WTC11 (cell line): ENCODE measurements at regions not wholly inside any gene's neighbourhood (a gene's known extent, or its start where the extent isn't known, plus 50 kb on each side); places are given as distances from the start of the nearest gene placed in this dataset.
A peak's percentile ranks its signal among the peaks of the same experiment; 100 is the strongest.

Experiments used
- ATAC-seq: fragments of 200-7000 bp; cut with Tn5 transposase; 2 replicates; pipeline ENCODE4 v1.10.0; 2021; ENCODE audit warnings: mild to moderate bottlenecking, moderate library complexity
- CTCF ChIA-PET: fragments of 300-600 bp; sonication (Branson Sonifier 250); formaldehyde crosslinking; loops from one replicate; lab custom pipeline; 2021; ENCODE audit warnings: antibody characterized with exemption; lab: Charles Lee
- POLR2A ChIA-PET: fragments of 350-600 bp; sonication (Branson Sonifier 250); formaldehyde crosslinking; loops from one replicate; lab custom pipeline; 2021; ENCODE audit warnings: antibody characterized with exemption; lab: Charles Lee
- DNase-seq: peaks from one replicate; pipeline ENCODE4 v3.0.0; 2021; ENCODE audit warnings: low spot score
- H3K27ac Mint-ChIP-seq: 2 replicates; pipeline ENCODE4 v1.8.0; 2021; ENCODE audit warnings: mixed read lengths
- H3K27me3 Mint-ChIP-seq: 2 replicates; pipeline ENCODE4 v1.8.0; 2021; ENCODE audit warnings: low read depth, mild to moderate bottlenecking, moderate library complexity, mixed read lengths
- H3K36me3 Mint-ChIP-seq: 2 replicates; pipeline ENCODE4 v1.8.0; 2021; ENCODE audit warnings: mixed read lengths
- H3K4me1 Mint-ChIP-seq: 2 replicates; pipeline ENCODE4 v1.8.0; 2022; ENCODE audit warnings: mixed read lengths
- H3K4me3 Mint-ChIP-seq: 2 replicates; pipeline ENCODE4 v1.8.0; 2021; ENCODE audit warnings: mild to moderate bottlenecking, moderate library complexity, mixed read lengths
- H3K9me3 Mint-ChIP-seq: 2 replicates; pipeline ENCODE4 v1.8.0; 2021; ENCODE audit warnings: mixed read lengths
- AR ChIP-seq: fragments of 250-450 bp; sonication (Bioruptor Pico); IDR thresholded peaks from 2 replicates; pipeline ENCODE4 v1.9.0; 2021; ENCODE audit warnings: mild to moderate bottlenecking
- ATF1 ChIP-seq: sonication (generic); formaldehyde crosslinking; IDR thresholded peaks from 2 replicates; pipeline ENCODE4 v1.8.1; 2023; ENCODE audit warnings: mild to moderate bottlenecking, moderate library complexity, missing genetic modification reagents
- CREM ChIP-seq: sonication (generic); formaldehyde crosslinking; IDR thresholded peaks from 2 replicates; pipeline ENCODE4 v1.8.1; 2022; ENCODE audit warnings: mild to moderate bottlenecking, missing genetic modification reagents, moderate library complexity
- CTCF ChIP-seq: fragments of 200-600 bp; IDR thresholded peaks from 2 replicates; pipeline ENCODE4 v1.8.0; 2022; ENCODE audit warnings: antibody characterized with exemption
- ESRRA ChIP-seq: sonication (generic); formaldehyde crosslinking; IDR thresholded peaks from 2 replicates; pipeline ENCODE4 v1.8.1; 2022; ENCODE audit warnings: mild to moderate bottlenecking, missing genetic modification reagents, borderline replicate concordance
- FOXK1 ChIP-seq: sonication (generic); formaldehyde crosslinking; IDR thresholded peaks from 2 replicates; pipeline ENCODE4 v1.8.0; 2022; ENCODE audit warnings: mild to moderate bottlenecking, moderate library complexity, missing genetic modification reagents
- FOXP4 ChIP-seq: sonication (generic); formaldehyde crosslinking; IDR thresholded peaks from 2 replicates; pipeline ENCODE4 v1.8.0; 2022; ENCODE audit warnings: mild to moderate bottlenecking, missing genetic modification reagents
- GTF2I ChIP-seq: fragments of 250-450 bp; sonication (Bioruptor Pico); conservative IDR thresholded peaks from 2 replicates; pipeline ENCODE4 v1.4.0; 2021; ENCODE audit warnings: mild to moderate bottlenecking
- HMGA2 ChIP-seq: fragments of 250-450 bp; sonication (Bioruptor Pico); IDR thresholded peaks from 2 replicates; pipeline ENCODE4 v1.4.0; 2021; ENCODE audit warnings: mild to moderate bottlenecking, moderate library complexity
- MAX ChIP-seq: sonication (generic); formaldehyde crosslinking; IDR thresholded peaks from 2 replicates; pipeline ENCODE4 v1.8.0; 2022; ENCODE audit warnings: mild to moderate bottlenecking, missing genetic modification reagents
- MYBL2 ChIP-seq: sonication (generic); formaldehyde crosslinking; IDR thresholded peaks from 2 replicates; pipeline ENCODE4 v1.8.1; 2023; ENCODE audit warnings: mild to moderate bottlenecking, moderate library complexity, missing genetic modification reagents
- NR3C1 ChIP-seq: sonication (generic); formaldehyde crosslinking; conservative IDR thresholded peaks from 2 replicates; pipeline ENCODE4 v1.8.1; 2023; ENCODE audit warnings: low read depth, mild to moderate bottlenecking, missing genetic modification reagents
- PRDM15 ChIP-seq: sonication (generic); formaldehyde crosslinking; IDR thresholded peaks from 2 replicates; pipeline ENCODE4 v1.8.0; 2022; ENCODE audit warnings: missing genetic modification reagents
- SMAD3 ChIP-seq: sonication (generic); formaldehyde crosslinking; IDR thresholded peaks from 2 replicates; pipeline ENCODE4 v1.8.0; 2022; ENCODE audit warnings: missing genetic modification reagents, mild to moderate bottlenecking, borderline replicate concordance
- SMAD4 ChIP-seq: sonication (generic); formaldehyde crosslinking; IDR thresholded peaks from 2 replicates; pipeline ENCODE4 v1.8.0; 2022; ENCODE audit warnings: mild to moderate bottlenecking, missing genetic modification reagents
- SOX15 ChIP-seq: fragments of 250-450 bp; sonication (Bioruptor Pico); IDR thresholded peaks from 2 replicates; pipeline ENCODE4 v1.9.0; 2021; ENCODE audit warnings: mild to moderate bottlenecking
- TEAD4 ChIP-seq: sonication (generic); formaldehyde crosslinking; IDR thresholded peaks from 2 replicates; pipeline ENCODE4 v1.8.0; 2022; ENCODE audit warnings: mild to moderate bottlenecking, missing genetic modification reagents
- USF2 ChIP-seq: sonication (generic); formaldehyde crosslinking; IDR thresholded peaks from 2 replicates; pipeline ENCODE4 v1.8.1; 2023; ENCODE audit warnings: mild to moderate bottlenecking, missing genetic modification reagents, moderate library complexity
- ZMAT4 ChIP-seq: fragments of 250-450 bp; sonication (Bioruptor Pico); IDR thresholded peaks from 2 replicates; pipeline ENCODE4 v1.9.0; 2021; ENCODE audit warnings: mild to moderate bottlenecking
- ZNF121 ChIP-seq: sonication (generic); formaldehyde crosslinking; IDR thresholded peaks from 2 replicates; pipeline ENCODE4 v1.8.0; 2023; ENCODE audit warnings: missing genetic modification reagents
- ZNF317 ChIP-seq: sonication (generic); formaldehyde crosslinking; IDR thresholded peaks from 2 replicates; pipeline ENCODE4 v1.8.1; 2023; ENCODE audit warnings: low read depth, mild to moderate bottlenecking, moderate library complexity, missing genetic modification reagents, borderline replicate concordance

- Mint-ChIP-seq H3K9me3 (no peaks in the 10 kb centered on the region), H3K27ac (no peak overlapping the region), H3K36me3 (no peaks in the 10 kb centered on the region), H3K4me3 (no peak overlapping the region), H3K27me3 (peaks cover 24% of the 10 kb centered on the region), H3K4me1 (peaks cover 23% of the 10 kb centered on the region)
- no peak for DNase-seq
- CTCF ChIA-PET, result interaction anchor here (1.1 to 3.3 kb wide), 8 partner anchors 9 to 147 kb away, joined by 3 to 32 read pairs (median 8); no protein-coding TSS in a partner anchor
- TF ChIP-seq SMAD4 (CRISPR knock-in tag) (no peak), USF2 (CRISPR knock-in tag) (no peak), ZNF121 (CRISPR knock-in tag) (no peak), ESRRA (CRISPR knock-in tag) (no peak), CREM (no peak), GTF2I (CRISPR knock-in tag) (no peak), HMGA2 (CRISPR knock-in tag) (no peak), MAX (no peak)
- no peak for ATAC-seq
- POLR2A ChIA-PET, result no interaction called here
Observed at GRCh38 chr14:100671906-100672305, 54.8 kb upstream of the DLK1 start.

GRCh38 chr14:100673085-100673806 lies 53.4 kb upstream of the DLK1 start:
- peak overlapping the region; percentile 38 for H3K4me3 Mint-ChIP-seq
- DNase-seq (peak; percentile 62), ATAC-seq (peak; percentile 87)
- ChIA-PET CTCF (interaction anchor here (0.6 to 3.3 kb wide), 16 partner anchors 9 to 265 kb away, joined by 3 to 32 read pairs (median 4); no protein-coding TSS in a partner anchor), POLR2A (interaction anchor here (1.4 kb wide), 1 partner anchor 10 kb away, joined by 5 read pairs; no protein-coding TSS in a partner anchor)
- H3K27me3 Mint-ChIP-seq, result peaks cover 24% of the 10 kb centered on the region
- peaks cover 26% of the 10 kb centered on the region for H3K4me1 Mint-ChIP-seq
- H3K9me3 Mint-ChIP-seq, result no peaks in the 10 kb centered on the region
- H3K36me3 Mint-ChIP-seq, result no peaks in the 10 kb centered on the region
- no peak overlapping the region for H3K27ac Mint-ChIP-seq
- no peak for TF ChIP-seq ATF1 (CRISPR knock-in tag)
- no peak for TF ChIP-seq ZMAT4
- TF ChIP-seq AR, result no peak
- TF ChIP-seq TEAD4 (CRISPR knock-in tag), result no peak
- TF ChIP-seq ZNF317 (CRISPR knock-in tag), result peak; percentile 62; the same call in 1 of the 2 replicates
- TF ChIP-seq CTCF, result no peak
- TF ChIP-seq FOXK1 (CRISPR knock-in tag), result 0 out of 2 replicates have a peak, but pooled peaks have one; percentile 48
- no peak for TF ChIP-seq SOX15 (CRISPR knock-in tag)
- TF ChIP-seq PRDM15 (CRISPR knock-in tag), result no peak
- no peak; the same call in 1 of the 2 replicates for TF ChIP-seq FOXP4 (CRISPR knock-in tag)
- TF ChIP-seq NR3C1 (CRISPR knock-in tag), result no peak
- no peak for TF ChIP-seq MYBL2 (CRISPR knock-in tag)
- TF ChIP-seq SMAD3 (CRISPR knock-in tag), result no peak
- no peak for TF ChIP-seq USF2 (CRISPR knock-in tag)
